ENCODE measurements at regions not wholly inside any gene's neighbourhood (a gene's known extent, or its start where the extent isn't known, plus 50 kb on each side); places are given as distances from the start of the nearest gene placed in this dataset.

DNA sequence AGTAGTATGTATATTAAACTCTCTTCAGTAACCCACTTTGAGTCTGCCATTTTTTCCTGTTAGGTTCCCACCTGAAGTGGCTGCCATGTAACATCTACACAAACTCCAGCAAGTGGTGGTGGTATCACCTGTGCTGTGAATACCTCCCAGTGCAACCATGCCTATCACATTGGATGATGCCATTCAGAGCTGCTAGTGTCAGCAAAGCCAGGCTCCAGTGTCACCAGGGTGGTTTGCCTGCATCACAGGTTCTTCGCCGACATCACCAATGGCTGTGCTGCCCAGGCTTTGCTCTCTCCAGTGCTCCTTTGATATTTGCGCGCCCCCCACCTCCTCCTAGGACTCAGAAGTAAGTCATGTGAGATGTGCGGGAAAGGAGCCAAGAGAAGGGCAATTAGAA, 162.6 kb upstream of the FOXA2 start:
- TF ChIP-seq, protein P1, sequence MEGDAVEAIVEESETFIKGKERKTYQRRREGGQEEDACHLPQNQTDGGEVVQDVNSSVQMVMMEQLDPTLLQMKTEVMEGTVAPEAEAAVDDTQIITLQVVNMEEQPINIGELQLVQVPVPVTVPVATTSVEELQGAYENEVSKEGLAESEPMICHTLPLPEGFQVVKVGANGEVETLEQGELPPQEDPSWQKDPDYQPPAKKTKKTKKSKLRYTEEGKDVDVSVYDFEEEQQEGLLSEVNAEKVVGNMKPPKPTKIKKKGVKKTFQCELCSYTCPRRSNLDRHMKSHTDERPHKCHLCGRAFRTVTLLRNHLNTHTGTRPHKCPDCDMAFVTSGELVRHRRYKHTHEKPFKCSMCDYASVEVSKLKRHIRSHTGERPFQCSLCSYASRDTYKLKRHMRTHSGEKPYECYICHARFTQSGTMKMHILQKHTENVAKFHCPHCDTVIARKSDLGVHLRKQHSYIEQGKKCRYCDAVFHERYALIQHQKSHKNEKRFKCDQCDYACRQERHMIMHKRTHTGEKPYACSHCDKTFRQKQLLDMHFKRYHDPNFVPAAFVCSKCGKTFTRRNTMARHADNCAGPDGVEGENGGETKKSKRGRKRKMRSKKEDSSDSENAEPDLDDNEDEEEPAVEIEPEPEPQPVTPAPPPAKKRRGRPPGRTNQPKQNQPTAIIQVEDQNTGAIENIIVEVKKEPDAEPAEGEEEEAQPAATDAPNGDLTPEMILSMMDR (IDR thresholded peaks at IDR 0.05; ENCODE audit: low read depth, low read length), result no peak
- no peak for DNase-seq (ENCODE audit: low read depth in 2 of 2)
- H3K4me3 ChIP-seq (replicated peaks in 1 of 2; ENCODE audit: low read depth in 2 of 2, low read length in 2 of 2), result no peak overlapping the region

DNA sequence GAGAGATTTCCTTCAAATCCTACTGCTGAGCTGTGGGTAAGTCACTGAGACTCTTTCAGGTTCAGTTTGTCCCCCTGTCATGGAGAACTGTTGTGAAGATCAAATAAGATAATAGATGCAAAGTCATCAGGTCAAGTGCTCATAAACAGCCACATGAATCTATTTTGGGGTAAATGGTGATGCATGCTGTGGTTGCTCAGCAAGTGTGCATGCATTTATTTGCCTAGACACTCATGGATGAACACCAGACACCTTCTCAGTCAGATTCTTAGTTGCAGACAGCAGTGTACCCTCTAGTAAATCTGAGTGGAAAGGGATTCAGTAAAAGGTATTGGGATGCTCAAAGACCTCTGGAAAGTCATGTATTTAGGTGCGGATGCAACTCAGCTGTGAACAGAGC, 168.0 kb upstream of the FOXA2 start:
- DNase-seq (ENCODE audit: low read depth in 2 of 2), result no peak
- TF ChIP-seq, protein P1 (IDR thresholded peaks at IDR 0.05; ENCODE audit: low read depth, low read length), result no peak
- H3K4me3 ChIP-seq (replicated peaks in 1 of 2; ENCODE audit: low read depth in 2 of 2, low read length in 2 of 2), result no peak overlapping the region

DNA sequence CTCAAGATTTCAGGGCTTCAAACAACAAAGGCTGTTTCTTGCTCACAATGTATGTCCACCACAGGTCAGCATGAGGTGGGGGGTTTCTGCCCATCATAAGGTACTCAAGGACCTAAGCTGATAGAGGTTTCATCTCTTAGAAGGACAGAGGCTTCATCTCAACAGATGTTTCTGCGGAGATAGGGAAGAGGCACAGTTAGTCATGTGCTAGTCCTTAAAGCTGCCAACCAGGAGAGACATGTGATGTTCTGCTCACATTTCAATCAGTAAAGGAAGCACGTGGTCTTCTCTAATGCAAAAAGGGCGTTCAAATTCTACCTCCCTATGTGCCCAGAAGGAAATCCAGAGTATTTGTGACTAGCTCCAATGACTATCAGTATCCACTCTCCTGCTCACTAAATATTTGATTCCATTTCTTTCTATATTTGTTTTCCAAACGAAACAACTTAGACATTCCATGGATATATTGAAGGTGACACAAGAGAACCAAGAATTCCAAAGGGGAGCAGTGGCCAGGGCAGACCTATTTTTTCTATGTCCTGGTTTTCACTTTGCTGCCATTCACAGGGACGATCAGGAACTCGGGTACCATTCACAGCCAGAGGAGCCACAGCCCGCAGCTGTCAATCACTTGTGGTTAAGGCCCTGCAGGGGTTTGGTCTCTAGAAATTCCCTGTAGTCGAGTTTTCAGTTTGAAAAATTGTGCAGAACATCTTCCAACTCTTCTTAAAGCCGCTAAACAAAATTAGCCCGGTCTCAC, 173.2 kb upstream of the FOXA2 start:
- TF ChIP-seq, protein P1 (IDR thresholded peaks at IDR 0.05; ENCODE audit: low read depth, low read length), result no peak
- H3K4me3 ChIP-seq (replicated peaks in 1 of 2; ENCODE audit: low read depth in 2 of 2, low read length in 2 of 2), result no peak overlapping the region
- DNase-seq (ENCODE audit: low read depth in 2 of 2), result no peak

DNA sequence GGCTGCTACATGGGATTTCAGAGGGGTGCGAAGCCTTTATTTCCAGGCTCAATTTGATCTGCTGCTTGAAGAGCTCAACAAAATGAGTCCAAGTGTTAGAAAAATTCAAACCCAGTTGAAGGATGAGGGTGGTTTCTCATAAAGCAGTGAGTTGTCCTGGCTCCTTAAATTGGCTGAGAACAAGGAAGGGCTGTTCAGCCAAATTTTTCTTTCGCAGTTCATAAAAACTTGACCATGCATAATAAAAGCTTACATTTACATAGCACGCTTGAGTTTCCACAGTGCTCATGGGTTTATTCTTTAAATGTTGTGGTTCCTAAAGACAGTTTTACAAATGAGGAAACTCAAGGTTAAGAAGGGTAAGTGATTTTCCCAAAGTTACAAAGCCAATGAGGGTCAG, 174.4 kb upstream of the FOXA2 start:
- TF ChIP-seq, protein P1 (IDR thresholded peaks at IDR 0.05; ENCODE audit: low read depth, low read length), result no peak
- no peak for DNase-seq (ENCODE audit: low read depth in 2 of 2)
- H3K4me3 ChIP-seq (replicated peaks in 1 of 2; ENCODE audit: low read depth in 2 of 2, low read length in 2 of 2), result no peak overlapping the region

DNA sequence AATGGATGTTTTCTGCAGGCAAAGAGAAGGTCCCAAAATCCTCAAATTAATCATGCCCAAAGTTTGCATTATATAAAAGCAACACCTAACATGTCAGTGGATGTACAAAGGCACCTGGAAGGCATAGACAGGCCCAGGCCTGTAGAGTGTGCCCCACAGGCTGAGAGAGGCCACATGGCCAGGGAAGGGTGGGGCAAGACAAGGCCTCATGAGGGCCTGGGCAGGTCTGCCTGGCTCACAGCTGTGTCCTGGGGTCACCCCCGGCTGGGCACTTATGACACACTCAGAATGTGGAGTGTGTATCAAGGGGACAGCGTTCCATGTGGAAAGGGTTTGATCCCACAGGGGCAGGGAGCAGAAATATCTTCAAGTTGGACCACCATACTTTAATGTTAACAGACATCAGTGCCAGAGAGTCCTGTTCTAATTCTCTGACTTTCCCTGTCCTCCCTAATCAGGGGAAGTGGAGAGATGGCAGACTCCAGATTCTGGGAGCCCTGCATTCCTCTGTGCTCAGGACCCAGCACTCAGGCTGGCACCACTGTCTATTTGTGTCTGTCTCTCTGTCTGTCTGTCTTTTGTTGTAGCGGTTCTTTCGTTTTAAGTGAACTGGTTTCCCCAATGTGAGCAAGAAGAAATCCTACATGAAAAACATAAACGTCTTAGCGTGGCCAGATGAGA, 178.3 kb upstream of the FOXA2 start:
- DNase-seq (ENCODE audit: low read depth in 2 of 2), result no peak
- TF ChIP-seq, protein P1 (IDR thresholded peaks at IDR 0.05; ENCODE audit: low read depth, low read length), result no peak

DNA sequence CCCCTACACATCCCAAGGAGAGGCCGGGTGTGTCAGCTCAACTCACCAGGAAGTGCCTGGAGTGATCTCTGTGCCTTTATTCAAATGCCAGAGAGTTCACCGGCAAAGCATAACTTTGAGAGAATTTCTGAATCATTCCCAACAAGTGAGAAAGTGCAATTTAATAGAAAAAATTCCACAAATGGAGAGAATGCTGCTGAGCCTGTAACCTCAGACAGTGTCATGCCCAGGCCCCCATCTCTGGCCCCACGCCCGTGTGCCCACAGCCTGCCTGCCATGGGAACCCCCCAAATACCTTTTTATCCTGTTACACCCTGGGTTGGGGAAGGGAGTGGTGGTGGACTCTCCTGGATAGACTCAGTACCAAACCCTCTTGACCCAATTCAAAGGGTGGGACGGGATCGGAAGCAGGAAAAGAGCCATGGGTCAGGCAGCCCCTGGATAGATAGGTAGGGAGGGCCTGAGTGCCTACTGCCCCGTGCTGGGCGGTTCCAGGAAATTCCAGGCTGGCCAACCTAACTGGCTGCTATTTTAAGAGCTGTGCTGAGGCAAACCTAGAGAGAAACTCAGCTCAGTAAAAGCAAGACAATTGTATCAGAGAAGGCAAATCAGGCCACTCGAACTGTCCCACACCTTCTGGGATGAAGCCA, 179.0 kb upstream of the FOXA2 start:
- H3K4me3 ChIP-seq (replicated peaks in 1 of 2; ENCODE audit: low read depth in 2 of 2, low read length in 2 of 2), result no peak overlapping the region
- TF ChIP-seq, protein P1 (IDR thresholded peaks at IDR 0.05; ENCODE audit: low read depth, low read length), result no peak
- peak; percentile 49 to 74 for DNase-seq (ENCODE audit: low read depth in 2 of 2)

More for the DNA sequence above, 178.3 kb upstream of the FOXA2 start:
- no peak overlapping the region for H3K4me3 ChIP-seq (replicated peaks in 1 of 2; ENCODE audit: low read depth in 2 of 2, low read length in 2 of 2)
